ENCODE measurements at regions not wholly inside any gene's neighbourhood (a gene's known extent, or its start where the extent isn't known, plus 50 kb on each side); places are given as distances from the start of the nearest gene placed in this dataset.

DNA sequence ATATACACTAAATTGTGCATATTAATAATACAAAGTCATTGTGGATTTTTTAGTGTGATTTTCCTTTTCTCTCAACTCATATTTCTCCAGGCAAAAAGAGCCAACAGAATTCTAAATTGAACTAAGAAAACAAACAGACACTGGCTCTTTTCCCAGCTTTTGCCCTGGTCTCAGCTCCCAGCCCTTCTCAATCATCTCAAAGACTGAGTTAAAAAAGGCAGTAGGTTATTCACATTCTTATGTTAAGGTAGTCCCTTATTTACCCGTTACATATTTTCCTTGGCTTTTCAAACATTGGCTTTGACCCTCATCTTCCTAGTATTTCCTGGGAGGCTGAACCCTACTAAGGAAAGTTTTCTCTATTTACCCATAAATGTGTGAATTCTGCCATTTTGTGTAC lies 753.6 kb downstream of the LIG4 start:
- no peak overlapping the region for H3K4me3 ChIP-seq (ENCODE audit: low read depth in 1 of 3, low read length in 3 of 3)
- H3K27me3 ChIP-seq (ENCODE audit: control insufficient read depth in 3 of 3, insufficient read depth in 3 of 3, low read length in 3 of 3), result no peaks in the 10 kb centered on the region
- H3K4me1 ChIP-seq (ENCODE audit: control insufficient read depth in 3 of 3, insufficient read depth in 2 of 3, low read depth in 1 of 3, low read length in 2 of 3), result no peaks in the 10 kb centered on the region
- DNase-seq (no peak), FAIRE-seq (no peak)
- no peaks in the 10 kb centered on the region for H3K36me3 ChIP-seq (ENCODE audit: control insufficient read depth in 3 of 3, insufficient read depth in 2 of 3, low read depth in 1 of 3, low read length in 3 of 3)
- no peak overlapping the region for H3K27ac ChIP-seq (ENCODE audit: low read depth in 1 of 3, low read length in 2 of 3)
- 61 to 76% (median 66%) methylated on average over 1 of the region's 1 CpG for WGBS, 3 donors
- no peaks in the 10 kb centered on the region for H3K9me3 ChIP-seq (ENCODE audit: control insufficient read depth in 2 of 2, insufficient read depth in 1 of 2, low read depth in 1 of 2, low read length in 1 of 2)

DNA sequence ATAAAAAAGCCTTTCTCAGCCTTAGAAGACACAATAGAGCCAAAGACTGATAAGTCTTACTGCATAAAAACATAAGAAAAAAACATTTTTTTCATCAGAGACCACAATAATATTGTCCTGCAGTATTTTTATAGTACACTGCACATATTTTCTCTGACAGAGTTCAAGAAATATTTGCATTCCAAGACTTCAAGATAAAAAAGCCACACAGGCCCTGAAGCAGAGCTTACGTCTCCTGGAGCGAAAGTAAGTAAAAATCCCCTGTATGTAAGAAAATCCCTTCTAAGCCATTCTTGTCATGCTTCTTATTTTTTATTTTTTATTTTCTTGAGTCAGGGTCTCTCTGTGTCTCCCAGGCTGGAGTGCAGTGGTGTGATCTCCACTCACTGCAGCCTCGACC lies 755.9 kb downstream of the LIG4 start:
- WGBS, 3 donors, result 68 to 74% (median 69%) methylated on average over 3 of the region's 3 CpGs
- no peak for FAIRE-seq

GRCh38 chr13:107458269-107458668 lies 757.1 kb downstream of the LIG4 start:
- FAIRE-seq, result no peak

More for the DNA sequence above, 755.9 kb downstream of the LIG4 start:
- Histone ChIP-seq H3K36me3 (ENCODE audit: control insufficient read depth in 3 of 3, insufficient read depth in 2 of 3, low read depth in 1 of 3, low read length in 3 of 3) (no peaks in the 10 kb centered on the region), H3K4me1 (ENCODE audit: control insufficient read depth in 3 of 3, insufficient read depth in 2 of 3, low read depth in 1 of 3, low read length in 2 of 3) (no peaks in the 10 kb centered on the region), H3K27ac (ENCODE audit: low read depth in 1 of 3, low read length in 2 of 3) (no peak overlapping the region), H3K27me3 (ENCODE audit: control insufficient read depth in 3 of 3, insufficient read depth in 3 of 3, low read length in 3 of 3) (no peaks in the 10 kb centered on the region), H3K4me3 (ENCODE audit: low read depth in 1 of 3, low read length in 3 of 3) (no peak overlapping the region), H3K9me3 (ENCODE audit: control insufficient read depth in 2 of 2, insufficient read depth in 1 of 2, low read depth in 1 of 2, low read length in 1 of 2) (no peaks in the 10 kb centered on the region)
- no peak for DNase-seq

DNA sequence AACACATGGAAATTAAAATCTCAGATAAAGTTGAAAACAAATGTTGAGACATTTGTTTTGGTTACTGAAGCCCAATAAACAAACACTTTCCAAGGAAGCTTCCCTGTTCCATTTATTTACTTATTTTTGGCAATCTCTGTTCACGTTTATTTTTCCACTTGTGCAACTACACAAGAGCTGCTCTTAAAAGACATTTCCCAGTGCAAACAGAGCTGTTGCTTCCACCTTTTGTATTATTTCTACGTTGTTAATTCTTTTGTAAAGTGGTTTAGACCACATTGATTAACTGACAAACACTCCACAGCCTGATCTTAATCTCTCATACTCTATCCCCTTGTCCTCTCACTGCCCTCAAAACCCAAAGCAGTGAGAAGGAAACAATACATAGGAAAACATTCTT lies 757.6 kb downstream of the LIG4 start:
- H3K27me3 ChIP-seq (ENCODE audit: control insufficient read depth in 3 of 3, insufficient read depth in 3 of 3, low read length in 3 of 3), result no peaks in the 10 kb centered on the region
- no peaks in the 10 kb centered on the region for H3K36me3 ChIP-seq (ENCODE audit: control insufficient read depth in 3 of 3, insufficient read depth in 2 of 3, low read depth in 1 of 3, low read length in 3 of 3)
- 18 to 22% (median 20%) methylated on average over 2 of the region's 2 CpGs for WGBS, 3 donors
- no peaks in the 10 kb centered on the region for H3K4me1 ChIP-seq (ENCODE audit: control insufficient read depth in 3 of 3, insufficient read depth in 2 of 3, low read depth in 1 of 3, low read length in 2 of 3)
- FAIRE-seq (no peak), DNase-seq (no peak)
- peaks cover 0 to 14% of the 10 kb centered on the region in 2 donors for H3K9me3 ChIP-seq (ENCODE audit: control insufficient read depth in 2 of 2, insufficient read depth in 1 of 2, low read depth in 1 of 2, low read length in 1 of 2)
- H3K4me3 ChIP-seq (ENCODE audit: low read depth in 1 of 3, low read length in 3 of 3), result no peak overlapping the region
- no peak overlapping the region for H3K27ac ChIP-seq (ENCODE audit: low read depth in 1 of 3, low read length in 2 of 3)

More at GRCh38 chr13:107458269-107458668, 757.1 kb downstream of the LIG4 start:
- Histone ChIP-seq H3K4me3 (ENCODE audit: low read depth in 1 of 3, low read length in 3 of 3) (no peak overlapping the region), H3K36me3 (ENCODE audit: control insufficient read depth in 3 of 3, insufficient read depth in 2 of 3, low read depth in 1 of 3, low read length in 3 of 3) (no peaks in the 10 kb centered on the region), H3K9me3 (ENCODE audit: control insufficient read depth in 2 of 2, insufficient read depth in 1 of 2, low read depth in 1 of 2, low read length in 1 of 2) (peaks cover 0 to 8% of the 10 kb centered on the region in 2 donors), H3K4me1 (ENCODE audit: control insufficient read depth in 3 of 3, insufficient read depth in 2 of 3, low read depth in 1 of 3, low read length in 2 of 3) (no peaks in the 10 kb centered on the region), H3K27ac (ENCODE audit: low read depth in 1 of 3, low read length in 2 of 3) (no peak overlapping the region), H3K27me3 (ENCODE audit: control insufficient read depth in 3 of 3, insufficient read depth in 3 of 3, low read length in 3 of 3) (no peaks in the 10 kb centered on the region)
- DNase-seq, result no peak
- 83 to 87% (median 84%) methylated on average over 10 of the region's 10 CpGs for WGBS, 3 donors

DNA sequence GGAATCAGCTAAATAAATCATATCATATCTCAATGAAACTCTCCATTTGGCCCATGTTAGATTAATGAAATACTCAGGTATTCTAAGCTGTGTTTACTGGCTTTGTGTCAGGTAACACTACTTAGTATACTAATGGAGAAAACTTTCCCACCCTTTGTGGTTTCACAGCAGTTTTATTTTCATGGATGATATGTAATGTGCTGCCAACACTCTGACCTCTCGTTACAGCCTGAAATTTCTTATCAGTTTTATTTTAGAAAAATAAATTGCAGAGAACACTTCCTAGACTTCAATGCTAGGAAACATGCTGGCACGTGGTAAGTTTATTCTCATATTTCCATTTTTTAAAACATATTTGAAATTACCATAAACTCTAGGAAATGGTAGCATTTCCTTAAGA lies 758.9 kb downstream of the LIG4 start:
- H3K27me3 ChIP-seq (ENCODE audit: control insufficient read depth in 3 of 3, insufficient read depth in 3 of 3, low read length in 3 of 3), result no peaks in the 10 kb centered on the region
- no peaks in the 10 kb centered on the region for H3K4me1 ChIP-seq (ENCODE audit: control insufficient read depth in 3 of 3, insufficient read depth in 2 of 3, low read depth in 1 of 3, low read length in 2 of 3)
- H3K4me3 ChIP-seq (ENCODE audit: low read depth in 1 of 3, low read length in 3 of 3), result no peak overlapping the region
- no peak overlapping the region for H3K27ac ChIP-seq (ENCODE audit: low read depth in 1 of 3, low read length in 2 of 3)
- H3K9me3 ChIP-seq (ENCODE audit: control insufficient read depth in 2 of 2, insufficient read depth in 1 of 2, low read depth in 1 of 2, low read length in 1 of 2), result peaks cover 0 to 14% of the 10 kb centered on the region in 2 donors
- 43 to 66% (median 58%) methylated on average over 2 of the region's 2 CpGs for WGBS, 3 donors
- FAIRE-seq (no peak), DNase-seq (no peak)
- H3K36me3 ChIP-seq (ENCODE audit: control insufficient read depth in 3 of 3, insufficient read depth in 2 of 3, low read depth in 1 of 3, low read length in 3 of 3), result no peaks in the 10 kb centered on the region

DNA sequence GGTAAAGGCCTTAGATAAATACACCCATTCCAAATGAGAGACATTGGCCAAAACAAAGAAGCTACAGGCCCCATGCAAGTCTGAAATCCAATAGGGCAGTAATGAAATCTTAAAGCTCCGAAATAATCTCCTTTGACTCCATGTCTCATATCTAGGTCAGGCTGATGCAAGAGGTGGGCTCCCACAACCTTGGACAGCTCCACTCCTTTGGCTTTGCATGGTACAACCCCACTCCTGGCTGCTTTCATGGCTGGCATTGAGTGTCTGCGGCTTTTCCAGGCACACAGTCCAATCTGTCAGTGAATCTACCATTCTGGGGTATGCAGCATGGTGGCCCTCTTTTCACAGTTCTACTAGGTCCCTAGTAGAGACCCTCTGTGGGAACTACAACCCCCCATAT lies 762.5 kb downstream of the LIG4 start:
- Histone ChIP-seq H3K9me3 (ENCODE audit: control insufficient read depth in 2 of 2, insufficient read depth in 1 of 2, low read depth in 1 of 2, low read length in 1 of 2) (peaks cover 0 to 14% of the 10 kb centered on the region in 2 donors), H3K36me3 (ENCODE audit: control insufficient read depth in 3 of 3, insufficient read depth in 2 of 3, low read depth in 1 of 3, low read length in 3 of 3) (no peaks in the 10 kb centered on the region), H3K27ac (ENCODE audit: low read depth in 1 of 3, low read length in 2 of 3) (no peak overlapping the region), H3K4me1 (ENCODE audit: control insufficient read depth in 3 of 3, insufficient read depth in 2 of 3, low read depth in 1 of 3, low read length in 2 of 3) (no peaks in the 10 kb centered on the region), H3K4me3 (ENCODE audit: low read depth in 1 of 3, low read length in 3 of 3) (no peak overlapping the region), H3K27me3 (ENCODE audit: control insufficient read depth in 3 of 3, insufficient read depth in 3 of 3, low read length in 3 of 3) (no peaks in the 10 kb centered on the region)
- no peak for DNase-seq
- FAIRE-seq, result no peak
- WGBS, 3 donors, result 80 to 91% (median 88%) methylated on average over 2 of the region's 2 CpGs

GRCh38 chr13:107450931-107451330 lies 764.4 kb downstream of the LIG4 start:
- DNase-seq (no peak), FAIRE-seq (no peak)
- peaks cover 0 to 14% of the 10 kb centered on the region in 2 donors for H3K9me3 ChIP-seq (ENCODE audit: control insufficient read depth in 2 of 2, insufficient read depth in 1 of 2, low read depth in 1 of 2, low read length in 1 of 2)
- H3K36me3 ChIP-seq (ENCODE audit: control insufficient read depth in 3 of 3, insufficient read depth in 2 of 3, low read depth in 1 of 3, low read length in 3 of 3), result no peaks in the 10 kb centered on the region
- H3K27ac ChIP-seq (ENCODE audit: low read depth in 1 of 3, low read length in 2 of 3), result peak overlapping the region in 1 of 3 donors; percentile 23
- 62 to 77% (median 66%) methylated on average over 10 of the region's 10 CpGs for WGBS, 3 donors
- no peaks in the 10 kb centered on the region for H3K27me3 ChIP-seq (ENCODE audit: control insufficient read depth in 3 of 3, insufficient read depth in 3 of 3, low read length in 3 of 3)
- H3K4me1 ChIP-seq (ENCODE audit: control insufficient read depth in 3 of 3, insufficient read depth in 2 of 3, low read depth in 1 of 3, low read length in 2 of 3), result no peaks in the 10 kb centered on the region
- no peak overlapping the region for H3K4me3 ChIP-seq (ENCODE audit: low read depth in 1 of 3, low read length in 3 of 3)

- Histone ChIP-seq H3K4me3 (ENCODE audit: low read depth in 1 of 3, low read length in 3 of 3) (no peak overlapping the region), H3K36me3 (ENCODE audit: control insufficient read depth in 3 of 3, insufficient read depth in 2 of 3, low read depth in 1 of 3, low read length in 3 of 3) (no peaks in the 10 kb centered on the region), H3K9me3 (ENCODE audit: control insufficient read depth in 2 of 2, insufficient read depth in 1 of 2, low read depth in 1 of 2, low read length in 1 of 2) (peaks cover 0 to 14% of the 10 kb centered on the region in 2 donors), H3K27ac (ENCODE audit: low read depth in 1 of 3, low read length in 2 of 3) (no peak overlapping the region), H3K27me3 (ENCODE audit: control insufficient read depth in 3 of 3, insufficient read depth in 3 of 3, low read length in 3 of 3) (no peaks in the 10 kb centered on the region), H3K4me1 (ENCODE audit: control insufficient read depth in 3 of 3, insufficient read depth in 2 of 3, low read depth in 1 of 3, low read length in 2 of 3) (no peaks in the 10 kb centered on the region)
- DNase-seq, result no peak
- FAIRE-seq, result no peak
- 71 to 77% (median 76%) methylated on average over 6 of the region's 6 CpGs for WGBS, 3 donors
Measured at GRCh38 chr13:107450431-107450830, 764.9 kb downstream of the LIG4 start.

DNA sequence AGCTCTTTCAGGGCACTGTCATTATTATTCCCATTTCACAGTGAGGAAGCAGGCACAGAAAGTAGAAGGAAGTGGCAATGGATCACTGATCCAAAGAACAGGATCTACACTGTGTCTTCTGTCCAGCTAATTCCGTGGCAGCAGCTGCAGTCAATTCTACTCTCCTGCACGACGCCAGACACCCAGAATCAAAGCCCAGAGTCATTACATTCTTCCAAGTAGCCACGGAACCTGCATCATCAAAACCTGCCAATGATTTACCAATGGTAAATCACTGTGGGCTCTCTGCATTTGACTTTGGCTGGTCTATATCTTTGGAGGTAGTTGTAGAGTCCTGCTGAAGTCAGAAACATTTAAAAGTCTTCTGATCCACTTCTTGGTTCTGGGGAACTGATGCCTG lies 767.7 kb downstream of the LIG4 start:
- no peak overlapping the region for H3K4me3 ChIP-seq (ENCODE audit: low read depth in 1 of 3, low read length in 3 of 3)
- no peaks in the 10 kb centered on the region for H3K27me3 ChIP-seq (ENCODE audit: control insufficient read depth in 3 of 3, insufficient read depth in 3 of 3, low read length in 3 of 3)
- H3K36me3 ChIP-seq (ENCODE audit: control insufficient read depth in 3 of 3, insufficient read depth in 2 of 3, low read depth in 1 of 3, low read length in 3 of 3), result no peaks in the 10 kb centered on the region
- no peaks in the 10 kb centered on the region for H3K9me3 ChIP-seq (ENCODE audit: control insufficient read depth in 2 of 2, insufficient read depth in 1 of 2, low read depth in 1 of 2, low read length in 1 of 2)
- no peaks in the 10 kb centered on the region for H3K4me1 ChIP-seq (ENCODE audit: control insufficient read depth in 3 of 3, insufficient read depth in 2 of 3, low read depth in 1 of 3, low read length in 2 of 3)
- DNase-seq, result no peak
- 22 to 54% (median 43%) methylated on average over 4 of the region's 4 CpGs for WGBS, 3 donors
- no peak for FAIRE-seq
- no peak overlapping the region for H3K27ac ChIP-seq (ENCODE audit: low read depth in 1 of 3, low read length in 2 of 3)
